ENCODE measurements at regions not wholly inside any gene's neighbourhood (a gene's known extent, or its start where the extent isn't known, plus 50 kb on each side); places are given as distances from the start of the nearest gene placed in this dataset.

- TF ChIP-seq CTCF (IDR thresholded peaks at IDR 0.05; ENCODE audit: low read depth, low read length) (no peak), MYC (IDR thresholded peaks at IDR 0.05; ENCODE audit: low read depth, low read length) (no peak), POLR2A (IDR thresholded peaks at IDR 0.05; ENCODE audit: extremely low read depth, insufficient read length) (no peak), MAX (IDR thresholded peaks at IDR 0.05; ENCODE audit: low read depth, low read length) (no peak)
- H3K4me3 ChIP-seq (ENCODE audit: low read depth, low read length), result no peak overlapping the region
- DNase-seq (ENCODE audit: low read depth), result no peak
Observed at GRCh38 chr1:214220891-214221290, 60.1 kb upstream of the SMYD2 start.

GRCh38 chr1:214224611-214225354 lies 56.2 kb upstream of the SMYD2 start:
- no peak for DNase-seq (ENCODE audit: low read depth)
- TF ChIP-seq MYC (IDR thresholded peaks at IDR 0.05; ENCODE audit: low read depth, low read length), result no peak
- TF ChIP-seq CTCF (IDR thresholded peaks at IDR 0.05; ENCODE audit: low read depth, low read length), result no peak
- no peak for TF ChIP-seq POLR2A (IDR thresholded peaks at IDR 0.05; ENCODE audit: extremely low read depth, insufficient read length)
- no peak for TF ChIP-seq MAX (IDR thresholded peaks at IDR 0.05; ENCODE audit: low read depth, low read length)
- H3K4me3 ChIP-seq (ENCODE audit: low read depth, low read length), result no peak overlapping the region

GRCh38 chr1:214228976-214229375 lies 52.0 kb upstream of the SMYD2 start:
- no peak for DNase-seq (ENCODE audit: low read depth)
- H3K4me3 ChIP-seq (ENCODE audit: low read depth, low read length), result no peak overlapping the region
- TF ChIP-seq POLR2A (IDR thresholded peaks at IDR 0.05; ENCODE audit: extremely low read depth, insufficient read length) (no peak), MAX (IDR thresholded peaks at IDR 0.05; ENCODE audit: low read depth, low read length) (no peak), CTCF (IDR thresholded peaks at IDR 0.05; ENCODE audit: low read depth, low read length) (no peak), MYC (IDR thresholded peaks at IDR 0.05; ENCODE audit: low read depth, low read length) (no peak)

GRCh38 chr1:214229736-214230135 lies 51.2 kb upstream of the SMYD2 start:
- H3K4me3 ChIP-seq (ENCODE audit: low read depth, low read length), result no peak overlapping the region
- TF ChIP-seq MAX (IDR thresholded peaks at IDR 0.05; ENCODE audit: low read depth, low read length) (no peak), MYC (IDR thresholded peaks at IDR 0.05; ENCODE audit: low read depth, low read length) (no peak), POLR2A (IDR thresholded peaks at IDR 0.05; ENCODE audit: extremely low read depth, insufficient read length) (no peak), CTCF (IDR thresholded peaks at IDR 0.05; ENCODE audit: low read depth, low read length) (no peak)
- DNase-seq (ENCODE audit: low read depth), result no peak

Measured in NB4 (cell line).